AG04450 (cell line): ENCODE measurements at regions not wholly inside any gene's neighbourhood (a gene's known extent, or its start where the extent isn't known, plus 50 kb on each side); places are given as distances from the start of the nearest gene placed in this dataset.

Experiments used
- CTCF ChIA-PET: fragments of 300-600, 350-600 bp; formaldehyde crosslinking; extraction: SDS; loops from one replicate; lab custom pipeline; 2022; ENCODE audit warnings: antibody characterized with exemption, inconsistent platforms; lab: Charles Lee
- POLR2A ChIA-PET: fragments of 350-600 bp; formaldehyde crosslinking; extraction: SDS; loops from one replicate; lab custom pipeline; 2021; ENCODE audit warnings: antibody characterized with exemption, inconsistent platforms; lab: Yijun Ruan, JAX
- DNase-seq: peaks from one replicate; pipeline ENCODE4 v3.0.0-alpha.2; 2011; ENCODE audit warnings: low read depth, low spot score
- H3K27ac ChIP-seq: one replicate; pipeline ENCODE4 v1.5.1; 2012; ENCODE audit warnings: low read depth, low read length, control low read depth
- H3K27me3 ChIP-seq: one replicate; pipeline ENCODE4 v1.6.0; 2012; ENCODE audit warnings: low read length; ENCODE audit not compliant: control insufficient read depth, insufficient read depth
- H3K4me3 ChIP-seq: 2 replicates; pipeline ENCODE4 v1.5.1; 2011; ENCODE audit warnings: mild to moderate bottlenecking, low read depth, low read length, control low read depth
- H3K9me3 ChIP-seq: 2 replicates; pipeline ENCODE4 v1.5.1; 2012; ENCODE audit warnings: low read length; ENCODE audit not compliant: control insufficient read depth, insufficient read depth
- CTCF ChIP-seq: IDR thresholded peaks from 2 replicates; pipeline ENCODE4 v1.5.1; 2011; ENCODE audit warnings: low read depth, low read length, control low read depth, inconsistent platforms

DNA sequence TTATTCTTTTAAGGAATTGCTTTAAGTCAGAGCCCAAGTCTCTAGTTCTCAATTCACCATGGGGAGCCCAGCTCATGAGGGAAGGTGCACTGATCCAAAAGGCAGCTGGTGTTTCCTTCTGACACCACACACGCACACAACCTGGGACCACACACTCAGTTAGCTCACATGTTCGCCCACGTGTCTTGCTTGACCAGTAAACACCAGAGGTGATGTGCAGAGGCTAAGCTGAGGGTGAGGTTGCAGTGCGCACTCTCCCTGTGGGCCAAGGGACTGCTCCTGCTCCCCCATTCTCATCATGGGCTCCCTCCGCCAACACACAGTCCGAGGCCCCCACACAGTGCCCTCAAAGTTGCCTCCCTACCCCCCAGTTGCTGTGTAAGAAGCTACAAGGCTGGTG is 70.8 kb upstream of the BZW1 start:
- CTCF ChIA-PET: interaction anchor here (1.1 to 3.5 kb wide), 2 partner anchors 28 to 432 kb away, joined by 3 to 22 read pairs; no protein-coding TSS in a partner anchor
- POLR2A ChIA-PET: no interaction called here
- H3K27me3 ChIP-seq: peaks cover 4% of the 10 kb centered on the region
- no peaks in the 10 kb centered on the region for H3K9me3 ChIP-seq
- DNase-seq: no peak
- TF ChIP-seq CTCF: no peak
- H3K27ac ChIP-seq: no peak overlapping the region
- H3K4me3 ChIP-seq: no peak overlapping the region

DNA sequence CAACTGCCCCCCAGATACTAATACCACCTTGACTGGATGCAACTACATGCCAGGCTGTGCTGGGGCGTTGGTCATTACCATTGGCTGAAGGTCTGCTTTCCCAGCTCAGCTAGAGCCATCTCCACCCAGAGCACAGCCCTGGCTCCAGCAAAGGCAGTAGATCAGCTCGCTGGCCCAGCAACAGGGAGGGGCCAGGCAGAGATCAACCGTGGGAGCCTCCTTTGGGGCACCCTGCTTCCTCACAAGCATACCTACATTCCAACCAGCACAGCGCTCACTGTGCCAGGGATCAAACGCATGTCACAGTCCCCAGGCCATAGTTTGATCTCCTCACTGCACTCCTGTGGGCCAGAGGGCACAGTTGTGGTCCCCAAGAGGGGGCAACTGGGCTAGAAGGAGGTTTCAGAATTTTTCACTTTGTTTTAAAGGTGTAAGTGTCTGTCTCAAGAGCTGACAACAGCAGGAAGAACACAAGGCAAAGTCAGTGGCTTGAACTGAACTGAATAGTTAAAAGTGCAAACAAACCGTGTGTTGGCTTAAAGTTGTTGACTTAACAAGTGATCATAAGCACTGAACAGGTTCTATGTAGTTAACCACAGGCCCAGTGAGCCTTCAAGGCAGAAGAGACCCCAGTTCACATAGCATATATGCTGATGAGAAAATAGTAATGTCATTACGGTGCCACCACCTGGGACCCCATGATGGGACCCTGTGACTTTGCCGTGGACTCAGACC is 70.1 kb upstream of the BZW1 start:
- CTCF ChIA-PET: interaction anchor here (1.1 to 3.5 kb wide), 2 partner anchors 29 to 433 kb away, joined by 3 to 22 read pairs; no protein-coding TSS in a partner anchor
- Histone ChIP-seq H3K27me3 (peaks cover 4% of the 10 kb centered on the region), H3K9me3 (no peaks in the 10 kb centered on the region), H3K27ac (no peak overlapping the region), H3K4me3 (no peak overlapping the region)
- no peak for TF ChIP-seq CTCF
- DNase-seq: no peak
- POLR2A ChIA-PET: no interaction called here

- no peak for DNase-seq
Measured at GRCh38 chr2:200742426-200742825, 69.3 kb upstream of the BZW1 start.

DNA sequence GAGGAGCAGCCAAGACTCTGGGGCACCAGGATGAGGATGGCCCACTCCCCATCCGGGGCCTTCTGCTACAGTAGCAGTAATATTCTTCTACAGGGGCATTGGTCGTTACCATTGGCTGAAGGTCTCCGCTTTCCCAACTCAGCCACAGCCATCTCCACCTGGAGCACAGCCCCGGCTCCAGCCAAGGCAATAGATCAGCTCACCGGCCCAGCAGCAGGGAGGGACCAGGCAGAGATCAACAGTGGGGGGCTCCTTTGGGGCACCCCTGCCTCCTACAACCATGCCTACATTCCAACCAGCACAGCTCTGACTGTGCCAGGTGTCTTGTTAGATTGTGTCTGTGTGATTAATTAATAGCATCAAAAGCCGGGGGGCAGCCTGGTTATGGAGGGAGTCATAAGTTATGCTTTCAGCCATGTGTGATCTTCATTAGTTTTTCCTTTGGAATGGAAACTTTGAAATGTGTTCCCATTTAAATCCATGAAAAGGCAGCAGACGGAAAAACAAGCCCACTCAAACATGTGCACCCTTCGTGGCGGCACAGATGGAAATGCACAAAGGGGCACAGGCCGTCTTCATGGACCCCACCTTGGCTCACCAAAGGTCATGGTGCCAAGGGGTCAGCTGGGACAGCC is 68.6 kb upstream of the BZW1 start:
- Histone ChIP-seq H3K27me3 (peaks cover 4% of the 10 kb centered on the region), H3K27ac (no peak overlapping the region), H3K4me3 (no peak overlapping the region), H3K9me3 (no peaks in the 10 kb centered on the region)
- ChIA-PET CTCF (no interaction called here), POLR2A (no interaction called here)
- no peak for DNase-seq
- no peak for TF ChIP-seq CTCF

More at GRCh38 chr2:200742426-200742825, 69.3 kb upstream of the BZW1 start:
- Histone ChIP-seq H3K9me3 (no peaks in the 10 kb centered on the region), H3K4me3 (no peak overlapping the region), H3K27me3 (peaks cover 4% of the 10 kb centered on the region), H3K27ac (no peak overlapping the region)
- ChIA-PET POLR2A (no interaction called here), CTCF (no interaction called here)
- TF ChIP-seq CTCF: no peak

DNA sequence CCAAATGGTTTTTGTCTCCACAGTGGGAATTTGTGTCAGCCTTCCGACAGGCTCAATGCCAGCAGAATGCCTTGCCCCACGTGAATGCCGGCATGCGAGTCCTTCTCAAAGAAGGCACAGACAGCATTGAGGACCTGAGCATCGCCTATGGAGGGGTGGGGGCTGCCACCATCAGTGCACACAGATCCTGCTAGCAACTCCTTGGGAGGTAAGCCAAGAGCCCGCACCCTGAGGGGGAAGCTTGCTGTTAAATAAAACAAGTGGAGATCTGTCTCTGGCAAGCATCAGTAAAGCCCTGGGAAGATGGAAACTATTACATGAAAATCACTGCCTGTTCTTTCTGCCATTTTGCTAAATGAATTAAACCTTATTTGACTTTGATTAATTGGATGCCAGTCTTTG is 67.5 kb upstream of the BZW1 start:
- Histone ChIP-seq H3K9me3 (no peaks in the 10 kb centered on the region), H3K27me3 (peaks cover 4% of the 10 kb centered on the region), H3K27ac (no peak overlapping the region), H3K4me3 (no peak overlapping the region)
- DNase-seq: no peak
- ChIA-PET POLR2A (no interaction called here), CTCF (interaction anchor here (3.1 to 6.8 kb wide), 2 partner anchors 8 to 31 kb away, joined by 13 to 45 read pairs; no protein-coding TSS in a partner anchor)
- TF ChIP-seq CTCF: no peak
